ENCODE measurements at regions not wholly inside any gene's neighbourhood (a gene's known extent, or its start where the extent isn't known, plus 50 kb on each side); places are given as distances from the start of the nearest gene placed in this dataset.

DNA sequence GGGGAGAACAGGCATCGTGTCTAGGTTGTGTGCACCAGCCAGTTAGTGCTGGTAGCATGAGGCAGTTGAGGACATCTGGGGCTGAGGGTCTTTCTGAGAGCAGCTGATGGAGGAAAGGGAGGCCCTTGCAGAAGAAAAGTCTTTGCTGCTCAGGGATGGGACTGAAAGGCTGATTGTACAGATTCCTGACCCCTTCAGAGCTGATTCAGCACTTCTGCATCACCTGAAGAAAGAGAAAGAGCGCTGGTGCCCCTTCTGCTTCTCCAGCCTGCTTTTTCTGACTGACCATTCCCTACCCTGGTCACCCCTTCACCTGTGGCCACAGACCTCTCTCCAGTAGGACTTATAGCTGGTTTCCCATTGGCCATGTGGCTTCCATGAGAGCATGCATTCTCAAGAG is 476.2 kb downstream of the TSHZ3 start:
- H3K4me3 Mint-ChIP-seq: no peak overlapping the region
- H3K27ac Mint-ChIP-seq: no peak overlapping the region
- intact Hi-C loops (cut with micrococcal nuclease): no loop called here
- peaks cover 5% of the 10 kb centered on the region for H3K27me3 Mint-ChIP-seq (ENCODE audit: low read depth)
- H3K36me3 Mint-ChIP-seq (ENCODE audit: low read depth): no peaks in the 10 kb centered on the region
- H3K9me3 Mint-ChIP-seq: no peaks in the 10 kb centered on the region
- DNase-seq: no peak
- no peaks in the 10 kb centered on the region for H3K4me1 Mint-ChIP-seq (ENCODE audit: low read depth)
- CTCF ChIA-PET: no interaction called here

DNA sequence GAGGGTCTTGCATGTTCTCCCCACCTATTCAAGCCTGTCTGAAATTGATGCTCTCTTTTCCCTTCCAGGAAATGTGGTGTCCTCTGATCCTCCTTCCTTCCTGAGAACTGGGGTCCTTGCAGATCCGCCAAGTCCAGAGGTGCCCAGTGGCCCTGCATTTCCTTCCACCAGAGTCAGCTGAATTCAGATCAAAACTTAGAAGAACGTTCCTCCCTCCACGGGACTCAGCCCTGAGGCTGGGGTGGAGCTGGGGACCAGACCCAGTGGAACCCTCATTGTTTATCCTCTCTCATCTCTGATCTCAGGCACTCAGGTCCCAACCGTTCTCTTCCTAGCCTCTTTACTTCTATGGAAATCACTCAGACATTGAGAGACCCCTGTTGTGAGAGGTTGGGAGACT is 477.3 kb downstream of the TSHZ3 start:
- peaks cover 5% of the 10 kb centered on the region for H3K27me3 Mint-ChIP-seq (ENCODE audit: low read depth)
- no peaks in the 10 kb centered on the region for H3K4me1 Mint-ChIP-seq (ENCODE audit: low read depth)
- no peak overlapping the region for H3K4me3 Mint-ChIP-seq
- CTCF ChIA-PET: no interaction called here
- intact Hi-C loops (cut with micrococcal nuclease): no loop called here
- no peaks in the 10 kb centered on the region for H3K36me3 Mint-ChIP-seq (ENCODE audit: low read depth)
- H3K9me3 Mint-ChIP-seq: no peaks in the 10 kb centered on the region
- no peak overlapping the region for H3K27ac Mint-ChIP-seq
- no peak for DNase-seq

DNA sequence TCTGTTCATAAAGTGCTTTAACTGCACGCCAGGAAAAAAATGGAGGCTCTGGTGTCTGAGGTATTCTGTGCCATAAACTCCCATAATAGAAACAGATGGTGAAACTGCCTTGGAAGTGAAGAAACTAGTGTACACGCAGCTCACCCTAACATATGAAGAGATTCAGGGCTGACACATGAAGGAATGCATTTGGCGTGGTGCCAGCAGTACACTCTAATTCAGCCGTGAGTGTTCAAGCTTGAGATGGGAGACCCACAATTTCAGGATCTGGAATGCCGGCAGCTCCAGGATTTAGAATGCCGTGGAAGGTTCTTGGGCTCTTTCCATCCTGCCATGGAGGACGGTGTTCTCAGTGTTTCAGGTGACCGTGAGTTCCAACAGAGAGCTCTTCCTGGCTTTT is 478.4 kb downstream of the TSHZ3 start:
- Mint-ChIP-seq H3K4me1 (ENCODE audit: low read depth) (no peaks in the 10 kb centered on the region), H3K27ac (no peak overlapping the region), H3K27me3 (ENCODE audit: low read depth) (peaks cover 2% of the 10 kb centered on the region), H3K4me3 (no peak overlapping the region), H3K9me3 (no peaks in the 10 kb centered on the region), H3K36me3 (ENCODE audit: low read depth) (no peaks in the 10 kb centered on the region)
- no peak for DNase-seq
- intact Hi-C loops (cut with micrococcal nuclease): no loop called here
- CTCF ChIA-PET: no interaction called here

DNA sequence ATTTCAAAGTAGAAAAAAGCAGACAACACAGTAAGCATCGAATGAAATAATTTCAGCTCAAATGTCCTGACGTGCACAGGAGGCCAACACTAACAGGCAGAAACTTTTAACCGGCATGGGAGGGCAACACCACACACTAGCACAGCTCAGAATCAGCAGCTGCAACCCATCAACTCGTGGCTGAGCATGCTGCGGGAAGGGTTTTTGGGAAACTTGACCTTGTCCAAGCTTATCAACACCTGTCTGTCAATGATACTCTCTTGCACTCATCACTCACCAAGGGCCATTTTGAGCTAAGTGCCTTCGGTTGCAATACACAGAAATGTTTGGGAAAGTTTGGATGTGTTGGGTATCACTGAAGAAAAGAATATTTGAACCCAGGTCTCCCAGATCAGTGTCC is 483.7 kb downstream of the TSHZ3 start:
- intact Hi-C loops (cut with micrococcal nuclease): no loop called here
- Mint-ChIP-seq H3K9me3 (no peaks in the 10 kb centered on the region), H3K27me3 (ENCODE audit: low read depth) (peaks cover 14% of the 10 kb centered on the region), H3K27ac (no peak overlapping the region), H3K4me3 (no peak overlapping the region), H3K36me3 (ENCODE audit: low read depth) (no peaks in the 10 kb centered on the region), H3K4me1 (ENCODE audit: low read depth) (no peaks in the 10 kb centered on the region)
- DNase-seq: no peak
- CTCF ChIA-PET: no interaction called here

DNA sequence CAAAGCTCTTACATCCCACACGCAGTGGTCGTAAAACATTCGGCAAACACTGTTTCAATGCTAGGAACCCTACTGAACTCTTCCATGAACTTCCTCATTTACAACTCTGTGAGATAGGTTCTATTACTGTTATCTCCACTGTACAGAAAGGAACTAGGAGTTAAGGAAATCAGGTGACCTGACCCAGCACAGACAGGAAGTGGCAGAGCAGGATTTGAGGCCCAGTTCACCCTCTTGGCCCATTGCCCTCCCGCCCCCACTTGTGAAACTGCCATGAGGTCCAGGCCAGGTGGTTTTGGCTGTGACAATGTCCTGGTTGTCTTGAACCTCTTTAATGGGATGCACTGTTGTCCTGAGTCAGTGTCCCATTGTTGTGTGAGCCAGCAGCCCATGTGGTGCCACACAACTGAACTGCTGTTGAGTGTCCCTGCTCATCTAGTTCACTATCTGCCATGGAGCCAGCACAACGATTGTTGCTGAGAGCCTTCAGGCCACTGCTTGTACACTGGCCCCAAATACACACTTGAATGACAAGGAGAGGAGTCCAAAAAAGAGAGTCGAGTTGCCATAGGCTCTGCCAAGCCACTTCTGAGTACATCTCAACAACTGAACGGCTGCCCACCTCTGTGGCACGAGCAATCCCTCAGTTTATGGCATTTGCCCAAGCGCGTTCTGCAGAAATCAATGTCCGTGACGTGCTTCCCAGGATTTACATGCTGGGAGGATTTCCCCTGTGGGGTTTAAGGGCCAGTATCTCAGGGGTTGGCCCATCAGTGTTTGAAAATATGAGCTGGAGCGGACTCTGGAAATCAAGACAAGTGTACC is 484.6 kb downstream of the TSHZ3 start:
- Mint-ChIP-seq H3K36me3 (ENCODE audit: low read depth) (no peaks in the 10 kb centered on the region), H3K4me1 (ENCODE audit: low read depth) (no peaks in the 10 kb centered on the region), H3K27ac (no peak overlapping the region), H3K4me3 (no peak overlapping the region), H3K9me3 (peaks cover 2% of the 10 kb centered on the region), H3K27me3 (ENCODE audit: low read depth) (peaks cover 14% of the 10 kb centered on the region)
- intact Hi-C loops (cut with micrococcal nuclease): no loop called here
- no peak for DNase-seq
- CTCF ChIA-PET: no interaction called here

DNA sequence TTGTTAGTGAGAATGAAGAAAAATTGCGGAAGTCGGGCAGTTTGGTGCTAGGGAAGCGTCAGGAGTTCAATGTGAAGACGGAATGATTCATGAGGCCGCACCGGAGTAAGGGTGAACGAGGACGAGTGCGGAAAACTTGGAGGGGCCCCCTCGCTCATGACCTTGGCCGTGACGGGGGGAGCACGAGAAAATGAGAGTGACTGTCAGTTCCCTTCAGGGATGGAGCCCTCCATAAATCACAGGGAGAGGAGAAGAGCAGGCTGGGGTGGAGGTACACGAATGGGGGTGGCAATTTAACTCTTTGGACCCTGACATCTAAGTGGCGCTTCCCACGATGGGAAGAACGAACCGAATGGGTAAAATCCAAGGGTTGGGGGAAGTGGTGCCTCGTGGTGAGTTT is 486.4 kb downstream of the TSHZ3 start:
- intact Hi-C loops (cut with micrococcal nuclease): no loop called here
- Mint-ChIP-seq H3K4me3 (no peak overlapping the region), H3K27ac (no peak overlapping the region), H3K9me3 (peaks cover 2% of the 10 kb centered on the region), H3K36me3 (ENCODE audit: low read depth) (no peaks in the 10 kb centered on the region), H3K27me3 (ENCODE audit: low read depth) (peaks cover 12% of the 10 kb centered on the region), H3K4me1 (ENCODE audit: low read depth) (no peaks in the 10 kb centered on the region)
- no peak for DNase-seq
- CTCF ChIA-PET: no interaction called here

DNA sequence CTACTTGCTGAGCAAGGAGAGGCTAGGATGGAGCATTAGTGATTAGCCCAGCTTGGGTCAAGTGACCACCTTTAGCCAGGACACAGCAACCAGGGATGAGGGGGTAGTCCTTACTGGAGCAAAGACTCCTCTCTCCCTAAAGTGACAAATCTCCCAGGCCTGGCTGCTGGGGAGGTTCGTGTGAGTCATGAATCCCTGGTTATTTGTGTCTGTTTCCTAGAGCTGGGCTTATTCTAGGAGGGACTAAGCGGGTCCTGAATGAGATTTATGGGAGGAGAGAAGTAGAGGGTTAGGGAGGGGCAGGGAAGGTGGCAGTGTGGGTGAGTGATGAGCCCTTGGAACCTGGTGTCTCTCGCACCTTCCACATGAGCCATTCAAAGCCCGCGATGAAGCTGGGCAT is 487.3 kb downstream of the TSHZ3 start:
- CTCF ChIA-PET: no interaction called here
- H3K36me3 Mint-ChIP-seq (ENCODE audit: low read depth): no peaks in the 10 kb centered on the region
- H3K9me3 Mint-ChIP-seq: peaks cover 2% of the 10 kb centered on the region
- no peak for DNase-seq
- no peaks in the 10 kb centered on the region for H3K4me1 Mint-ChIP-seq (ENCODE audit: low read depth)
- no peak overlapping the region for H3K27ac Mint-ChIP-seq
- peaks cover 12% of the 10 kb centered on the region for H3K27me3 Mint-ChIP-seq (ENCODE audit: low read depth)
- intact Hi-C loops (cut with micrococcal nuclease): no loop called here
- no peak overlapping the region for H3K4me3 Mint-ChIP-seq

DNA sequence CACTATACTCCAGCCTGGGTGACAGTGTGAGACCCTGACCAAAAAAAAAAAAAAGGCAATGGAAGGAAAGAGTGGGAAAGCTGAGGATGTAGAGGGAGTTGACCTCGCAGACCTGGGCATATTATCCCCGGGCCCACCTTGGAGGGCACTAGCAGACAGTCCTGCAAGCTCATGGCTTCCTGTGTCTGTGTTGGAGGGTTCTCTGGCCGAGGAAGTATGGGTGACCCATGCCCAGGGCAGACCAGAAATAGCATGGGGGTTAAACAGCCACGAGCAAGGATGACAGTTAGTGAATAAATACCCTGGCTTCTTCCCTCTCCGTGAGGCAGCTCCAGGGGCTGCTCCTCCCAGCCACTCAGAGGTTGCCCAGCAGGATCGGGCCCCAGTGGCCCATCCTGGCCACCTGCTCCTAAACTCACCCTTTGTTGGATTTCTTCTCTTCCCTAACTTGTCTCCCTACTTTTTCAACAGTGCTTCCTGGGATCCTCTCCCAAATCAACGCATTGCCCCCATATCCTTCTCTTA is 485.8 kb downstream of the ZNF536 start:
- no peak overlapping the region for H3K27ac Mint-ChIP-seq
- no peaks in the 10 kb centered on the region for H3K36me3 Mint-ChIP-seq (ENCODE audit: low read depth)
- H3K4me3 Mint-ChIP-seq: no peak overlapping the region
- CTCF ChIA-PET: interaction anchor here (0.6 kb wide), 1 partner anchor 394 kb away, joined by 5 read pairs; no protein-coding TSS in a partner anchor
- H3K27me3 Mint-ChIP-seq (ENCODE audit: low read depth): peaks cover 13% of the 10 kb centered on the region
- intact Hi-C loops (cut with micrococcal nuclease): no loop called here
- H3K4me1 Mint-ChIP-seq (ENCODE audit: low read depth): no peaks in the 10 kb centered on the region
- DNase-seq: no peak
- peaks cover 2% of the 10 kb centered on the region for H3K9me3 Mint-ChIP-seq

DNA sequence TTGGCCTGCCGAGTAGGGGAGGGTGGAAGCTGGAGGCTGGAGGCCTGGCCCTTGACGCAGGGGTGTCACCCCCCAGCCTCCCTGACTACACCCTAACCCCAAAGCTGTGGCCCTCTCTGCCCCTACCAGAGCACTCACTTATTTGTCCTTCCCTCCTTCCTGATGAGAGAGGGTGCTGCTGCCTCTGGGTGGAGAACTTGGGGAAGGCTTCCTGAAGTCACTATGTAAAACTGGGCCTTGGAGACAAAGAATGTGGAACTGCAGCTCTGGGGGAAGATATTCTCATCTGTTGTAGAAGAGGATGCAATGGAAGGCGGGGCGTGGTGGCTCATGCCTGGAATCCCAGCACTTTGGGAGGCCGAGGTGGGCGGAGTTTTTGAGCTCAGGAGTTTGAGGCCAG is 485.2 kb downstream of the ZNF536 start:
- Mint-ChIP-seq H3K36me3 (ENCODE audit: low read depth) (no peaks in the 10 kb centered on the region), H3K4me3 (no peak overlapping the region), H3K27me3 (ENCODE audit: low read depth) (peaks cover 9% of the 10 kb centered on the region), H3K27ac (no peak overlapping the region), H3K9me3 (peaks cover 2% of the 10 kb centered on the region), H3K4me1 (ENCODE audit: low read depth) (no peaks in the 10 kb centered on the region)
- CTCF ChIA-PET: no interaction called here
- DNase-seq: no peak
- intact Hi-C loops (cut with micrococcal nuclease): no loop called here

DNA sequence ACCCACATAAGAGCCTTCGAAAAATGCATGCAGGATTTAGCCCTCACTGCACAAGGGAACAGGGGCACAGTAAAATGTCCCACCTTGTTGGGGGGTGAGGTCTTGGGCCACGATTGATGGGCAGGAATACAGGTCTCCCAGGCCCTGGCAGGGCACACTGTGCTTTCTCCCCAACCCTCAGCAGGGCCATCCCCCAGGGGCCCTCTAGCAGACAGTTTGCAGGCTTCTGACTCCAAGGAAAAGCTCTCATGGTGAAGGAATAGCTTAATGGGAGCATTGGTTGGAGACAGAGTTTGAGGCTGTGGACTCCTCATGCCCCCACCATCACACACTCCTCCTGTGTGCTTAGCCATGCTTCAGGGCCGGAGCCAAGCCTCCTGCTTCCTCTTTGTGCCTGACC is 484.6 kb downstream of the ZNF536 start:
- CTCF ChIA-PET: no interaction called here
- Mint-ChIP-seq H3K9me3 (peaks cover 2% of the 10 kb centered on the region), H3K4me3 (no peak overlapping the region), H3K36me3 (ENCODE audit: low read depth) (no peaks in the 10 kb centered on the region), H3K4me1 (ENCODE audit: low read depth) (no peaks in the 10 kb centered on the region), H3K27me3 (ENCODE audit: low read depth) (peaks cover 9% of the 10 kb centered on the region), H3K27ac (no peak overlapping the region)
- DNase-seq: no peak
- intact Hi-C loops (cut with micrococcal nuclease): no loop called here

DNA sequence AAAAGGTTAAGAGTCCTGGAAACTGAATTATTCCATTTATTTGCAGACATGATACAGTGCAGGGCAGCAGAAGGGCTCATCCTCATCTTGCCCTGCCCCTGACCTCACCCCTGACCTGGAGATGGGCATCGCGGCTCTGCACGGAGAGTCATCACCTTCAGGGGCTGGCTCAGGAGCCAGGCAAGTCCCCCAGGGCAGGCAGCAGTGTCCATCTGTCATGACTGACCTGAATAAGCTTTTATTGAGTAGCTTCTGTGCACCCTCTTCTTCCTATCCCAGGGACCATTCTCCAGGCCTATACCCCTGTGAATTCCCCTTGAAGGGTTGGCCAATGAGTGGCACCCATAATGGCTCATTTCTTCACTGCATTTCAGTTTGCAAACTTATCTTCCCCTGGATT is 484.2 kb downstream of the ZNF536 start:
- no peaks in the 10 kb centered on the region for H3K36me3 Mint-ChIP-seq (ENCODE audit: low read depth)
- H3K4me3 Mint-ChIP-seq: no peak overlapping the region
- DNase-seq: no peak
- H3K4me1 Mint-ChIP-seq (ENCODE audit: low read depth): no peaks in the 10 kb centered on the region
- CTCF ChIA-PET: no interaction called here
- peaks cover 2% of the 10 kb centered on the region for H3K9me3 Mint-ChIP-seq
- intact Hi-C loops (cut with micrococcal nuclease): no loop called here
- H3K27ac Mint-ChIP-seq: no peak overlapping the region
- H3K27me3 Mint-ChIP-seq (ENCODE audit: low read depth): peaks cover 9% of the 10 kb centered on the region

DNA sequence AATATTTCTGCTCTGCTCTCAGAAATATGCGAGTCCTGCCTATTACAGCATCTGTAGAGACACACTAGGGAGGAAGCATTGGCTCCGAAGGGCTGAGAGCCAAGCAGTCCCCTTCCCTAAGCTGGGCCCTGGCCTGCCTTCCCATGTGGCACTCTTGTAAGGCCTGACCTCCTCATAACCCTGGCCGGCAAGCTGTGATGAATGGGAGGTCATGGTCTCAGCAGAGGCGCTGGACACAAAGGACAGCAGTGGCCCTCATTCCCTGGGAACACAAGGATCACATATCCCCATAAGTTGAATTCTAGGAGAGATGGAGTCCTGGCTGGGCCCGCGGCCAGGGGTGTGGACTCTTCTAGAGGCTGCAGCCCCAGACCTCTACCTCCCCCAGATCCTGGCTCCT is 483.3 kb downstream of the ZNF536 start:
- Mint-ChIP-seq H3K9me3 (peaks cover 2% of the 10 kb centered on the region), H3K27ac (no peak overlapping the region), H3K4me1 (ENCODE audit: low read depth) (no peaks in the 10 kb centered on the region), H3K36me3 (ENCODE audit: low read depth) (no peaks in the 10 kb centered on the region), H3K27me3 (ENCODE audit: low read depth) (peaks cover 5% of the 10 kb centered on the region), H3K4me3 (no peak overlapping the region)
- intact Hi-C loops (cut with micrococcal nuclease): no loop called here
- no peak for DNase-seq
- CTCF ChIA-PET: no interaction called here

DNA sequence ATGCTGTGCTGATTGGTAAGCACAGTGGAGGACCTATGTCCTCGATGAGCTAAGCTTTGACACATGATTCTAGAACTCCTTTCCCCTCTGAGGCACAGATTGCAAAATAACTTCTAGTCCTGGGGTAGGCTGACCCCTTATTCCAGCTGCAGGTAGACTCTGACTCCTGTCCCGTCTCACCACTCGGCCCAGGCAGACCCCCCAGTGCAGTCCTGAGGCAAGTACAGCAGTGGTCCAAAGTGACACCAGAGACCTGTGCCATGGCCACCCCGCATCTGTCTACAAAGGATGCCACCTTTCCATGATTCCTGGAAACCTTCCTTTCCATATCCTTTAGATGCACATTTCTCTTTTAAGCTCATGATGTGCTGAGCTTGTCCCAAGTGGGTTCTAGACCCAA is 482.5 kb downstream of the ZNF536 start:
- Mint-ChIP-seq H3K27me3 (ENCODE audit: low read depth) (peaks cover 5% of the 10 kb centered on the region), H3K4me3 (no peak overlapping the region), H3K36me3 (ENCODE audit: low read depth) (no peaks in the 10 kb centered on the region), H3K9me3 (no peaks in the 10 kb centered on the region), H3K27ac (no peak overlapping the region), H3K4me1 (ENCODE audit: low read depth) (no peaks in the 10 kb centered on the region)
- DNase-seq: no peak
- intact Hi-C loops (cut with micrococcal nuclease): no loop called here
- CTCF ChIA-PET: no interaction called here
